Kasumi-1 (cell line): ENCODE measurements at regions not wholly inside any gene's neighbourhood (a gene's known extent, or its start where the extent isn't known, plus 50 kb on each side); places are given as distances from the start of the nearest gene placed in this dataset.
"Not testable (repeated sequence)": the region's sequence is repeated elsewhere in the genome, so short reads cannot be mapped to it uniquely, and the experiment has no call there.

Experiments
- DNase-seq, 2 experiments: peaks; one replicate each; lab custom pipeline; 2025; lab: John Stamatoyannopoulos, UW

DNA sequence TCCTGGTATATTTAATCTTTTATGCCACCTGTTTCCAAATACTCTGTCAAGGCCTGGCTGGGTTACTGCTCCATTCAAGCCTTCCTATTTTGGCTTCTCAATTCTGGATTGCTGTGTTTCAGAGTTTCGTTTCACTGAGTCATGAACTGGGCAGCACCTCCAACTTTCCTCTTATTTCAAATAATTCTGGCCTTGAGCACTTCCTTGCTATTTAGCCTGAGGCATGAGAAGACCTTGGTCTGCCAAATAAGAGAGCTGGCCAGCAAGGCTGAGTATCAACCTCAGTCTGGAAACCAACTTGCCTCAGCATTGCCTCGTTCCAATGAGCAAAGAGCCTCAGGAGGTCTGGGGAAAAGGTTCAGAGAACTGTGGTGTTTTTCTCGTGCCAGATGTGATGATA lies 66.6 kb downstream of the TNFAIP3 start:
- no peak for DNase-seq

DNA sequence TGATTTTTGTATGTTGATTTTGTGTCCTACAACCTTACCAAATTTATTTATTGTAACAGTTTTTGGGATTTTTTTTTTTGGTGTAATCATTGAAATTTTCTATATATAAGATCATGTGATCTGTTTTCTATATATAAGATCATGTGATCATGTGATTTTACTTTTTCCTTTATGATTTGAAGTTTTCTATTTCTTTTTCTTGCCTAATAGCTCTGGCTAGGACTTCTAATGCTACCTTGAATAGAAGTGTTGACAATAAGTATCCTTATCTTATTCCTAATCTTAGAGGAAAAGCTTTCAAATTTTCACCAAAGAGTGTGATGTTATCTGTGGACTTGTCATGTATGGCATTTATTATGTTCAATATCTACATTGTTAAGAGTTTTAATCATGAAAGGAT lies 69.7 kb downstream of the TNFAIP3 start:
- no peak for DNase-seq

DNA sequence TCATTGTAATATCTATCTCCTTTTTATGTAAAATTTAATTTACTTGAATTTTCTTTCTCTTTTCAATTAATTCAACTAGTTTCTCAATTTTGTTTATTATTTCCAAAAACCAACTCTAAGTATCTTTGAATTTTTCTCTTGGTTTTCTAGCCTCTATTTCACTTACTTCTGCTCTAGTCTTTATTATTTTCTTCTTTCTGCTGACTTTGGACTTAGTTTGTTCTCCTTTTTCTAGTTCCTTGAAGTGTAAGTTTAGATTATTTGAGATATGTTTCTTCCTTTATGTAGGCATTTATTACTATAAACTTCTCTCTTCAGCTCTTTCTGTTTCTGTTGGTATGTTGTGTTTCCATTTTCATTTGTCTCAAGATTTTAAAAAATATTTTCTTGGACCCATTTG lies 70.8 kb downstream of the TNFAIP3 start:
- no peak for DNase-seq

DNA sequence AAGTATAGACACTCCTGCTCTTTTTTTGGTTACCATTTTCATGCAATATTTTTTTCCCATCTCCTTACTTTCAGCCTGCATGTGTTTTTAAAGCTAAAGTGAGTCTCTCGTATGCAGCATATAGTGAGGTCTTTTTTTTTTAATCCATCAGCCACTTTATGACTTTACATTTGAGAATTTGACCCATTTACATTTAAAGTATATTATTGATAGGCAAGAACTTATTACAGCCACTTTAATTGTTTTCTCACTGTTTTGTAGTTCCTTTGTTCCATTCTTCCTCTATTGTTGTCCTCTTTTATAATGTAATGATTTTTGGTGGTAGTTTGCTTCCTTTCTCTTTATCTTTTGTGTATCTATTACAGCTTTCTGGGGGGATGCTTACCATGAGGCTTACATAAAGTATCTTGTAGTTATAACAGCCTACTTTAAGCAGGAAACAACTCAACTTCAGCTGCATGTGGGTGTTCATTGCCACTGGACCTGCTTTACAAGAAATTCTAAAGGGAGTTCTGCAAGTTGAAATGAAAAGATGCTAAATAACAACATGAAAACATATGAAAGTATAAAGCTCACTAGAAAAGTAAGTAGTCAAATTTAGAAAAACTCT lies 71.8 kb downstream of the TNFAIP3 start:
- no peak for DNase-seq

DNA sequence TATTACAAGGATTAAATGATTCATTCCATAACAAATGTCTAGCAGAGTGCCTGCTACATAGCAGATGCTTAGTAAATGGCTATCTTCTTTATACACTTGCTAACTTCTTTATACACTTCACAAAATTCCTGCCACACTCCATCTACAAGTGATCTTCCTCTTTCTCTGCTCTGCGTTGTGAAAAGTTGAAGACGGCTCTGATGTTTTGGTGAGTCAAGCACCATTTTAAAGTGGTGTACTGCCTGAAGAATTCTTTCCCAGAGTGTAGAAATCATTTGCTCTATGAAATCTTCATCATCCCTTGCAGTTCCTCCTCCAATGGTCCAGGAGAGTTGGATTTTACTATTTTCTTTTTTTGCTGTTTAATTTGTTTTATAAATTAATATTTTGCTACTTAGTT lies 74.9 kb downstream of the TNFAIP3 start:
- DNase-seq: peak; percentile 3 to 21

DNA sequence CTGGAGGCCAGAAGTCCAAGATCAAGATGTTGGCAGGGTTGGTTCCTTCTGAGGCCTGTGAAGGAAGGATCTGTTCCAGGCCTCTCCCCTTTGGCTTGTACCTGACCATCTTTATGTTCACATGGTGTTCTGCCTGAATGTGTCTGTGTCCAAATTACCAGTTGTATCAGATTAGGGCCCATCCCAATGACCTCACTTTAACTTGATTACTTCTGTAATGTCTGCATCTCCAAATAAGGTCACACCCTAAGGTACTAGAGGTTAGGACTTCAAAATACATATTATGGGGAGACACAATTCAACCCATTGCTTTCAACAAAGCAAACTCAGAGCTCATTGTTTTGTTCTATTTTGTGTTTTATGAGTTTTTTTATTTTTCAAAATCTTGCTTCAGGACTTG lies 75.7 kb downstream of the TNFAIP3 start:
- no peak for DNase-seq

DNA sequence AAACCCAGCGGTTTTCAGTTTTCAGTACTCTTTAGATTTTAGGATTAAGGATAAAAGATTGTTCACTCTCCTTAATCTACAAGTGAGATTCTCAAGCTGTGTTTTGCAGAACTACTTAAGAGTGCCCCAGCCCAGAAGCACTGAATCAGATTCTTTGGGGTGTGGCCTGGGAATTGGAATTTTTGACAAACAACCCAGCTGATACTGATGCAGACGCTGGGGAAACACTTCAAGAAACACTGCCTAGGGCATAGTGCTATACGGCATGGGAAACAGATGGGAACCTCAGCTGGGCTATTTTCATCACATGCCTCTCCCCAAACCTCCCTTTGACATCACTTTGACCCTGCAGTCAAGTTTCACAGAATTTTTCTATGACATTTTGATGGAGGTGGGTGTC lies 77.3 kb downstream of the TNFAIP3 start:
- DNase-seq: not testable (repeated sequence)

DNA sequence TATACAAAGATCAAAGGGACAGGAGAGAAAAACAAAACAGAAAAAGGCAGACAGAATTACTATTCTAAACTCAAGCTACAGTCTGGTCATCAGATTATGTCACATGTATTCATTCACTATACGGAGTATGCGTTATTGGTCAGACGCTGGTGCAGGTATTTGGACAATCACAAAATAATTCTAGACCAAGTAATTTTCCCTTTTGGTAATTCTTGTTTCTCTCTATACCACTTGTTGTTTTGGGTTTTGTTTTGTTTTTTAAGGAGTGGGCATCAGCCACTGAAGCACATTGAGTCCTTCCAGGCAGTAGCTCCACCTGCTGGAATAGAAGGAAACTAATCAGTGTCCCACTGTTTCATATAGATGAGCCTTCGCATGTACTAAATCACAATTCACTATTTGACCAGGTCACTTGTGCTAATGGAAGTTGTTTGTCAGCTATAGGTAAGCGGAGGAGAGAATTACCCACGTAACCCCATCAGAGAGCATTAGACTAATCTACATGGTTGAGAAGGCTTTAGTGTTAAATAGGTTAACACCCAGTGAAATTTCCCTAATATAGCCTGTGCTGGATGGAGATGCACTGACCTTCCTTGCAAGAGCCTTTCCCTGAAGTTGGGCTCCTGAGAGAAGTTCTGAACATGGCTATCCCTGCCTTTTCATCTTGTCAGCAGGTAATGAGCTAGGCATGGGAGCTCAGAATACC lies 77.9 kb downstream of the TNFAIP3 start:
- peak; percentile 43 to 52 for DNase-seq

DNA sequence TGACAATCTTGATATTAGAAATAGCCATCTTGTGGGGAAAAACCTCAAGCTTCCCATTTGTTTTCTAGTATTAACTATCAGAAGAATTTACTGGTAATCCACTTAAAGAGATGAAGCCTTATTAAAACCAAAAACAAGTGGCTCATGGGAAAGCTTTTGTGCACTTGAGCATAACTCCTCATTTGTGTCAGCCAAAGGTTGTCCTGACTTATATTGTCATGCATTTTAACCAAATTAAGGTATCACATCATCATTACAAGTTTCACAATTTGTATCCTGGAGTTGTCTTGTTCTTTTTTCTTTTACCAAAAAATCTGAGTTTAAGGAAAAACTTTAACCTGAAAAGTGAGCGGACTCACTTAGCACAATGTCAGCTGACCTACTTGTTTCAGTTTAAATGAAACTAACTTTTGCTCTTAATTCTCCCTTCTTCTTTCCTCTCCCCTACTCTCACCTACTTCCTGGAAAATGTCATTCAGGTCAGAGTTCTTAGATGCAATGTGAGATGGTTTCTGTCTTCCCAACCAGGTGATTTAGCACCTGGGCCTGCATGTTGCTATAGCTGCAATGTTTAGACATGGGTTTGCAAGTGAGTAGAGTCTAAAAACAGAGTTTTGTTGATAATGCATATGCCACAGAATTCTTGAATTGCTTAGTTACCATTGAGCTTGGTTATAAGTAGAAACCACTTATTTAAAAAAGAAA lies 82.8 kb downstream of the TNFAIP3 start:
- no peak for DNase-seq

DNA sequence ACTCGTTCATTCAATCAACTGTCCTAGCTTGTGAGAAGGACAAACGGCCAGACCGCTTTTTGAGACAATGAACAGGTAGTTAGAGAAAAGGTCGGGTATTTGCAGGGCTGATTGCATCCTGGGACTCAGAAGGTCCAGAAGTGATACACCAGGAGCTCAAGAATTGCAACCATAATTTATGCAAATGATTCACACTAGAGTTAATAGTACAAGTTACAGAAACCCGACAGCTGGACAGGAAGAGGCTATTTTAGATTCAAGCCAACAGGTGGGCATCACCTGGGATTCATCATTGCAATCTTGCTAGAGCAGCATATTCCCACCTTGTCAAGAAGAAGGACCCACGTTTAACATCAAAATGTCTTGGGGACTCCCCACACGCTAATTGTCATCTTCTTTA lies 83.5 kb downstream of the TNFAIP3 start:
- no peak for DNase-seq

DNA sequence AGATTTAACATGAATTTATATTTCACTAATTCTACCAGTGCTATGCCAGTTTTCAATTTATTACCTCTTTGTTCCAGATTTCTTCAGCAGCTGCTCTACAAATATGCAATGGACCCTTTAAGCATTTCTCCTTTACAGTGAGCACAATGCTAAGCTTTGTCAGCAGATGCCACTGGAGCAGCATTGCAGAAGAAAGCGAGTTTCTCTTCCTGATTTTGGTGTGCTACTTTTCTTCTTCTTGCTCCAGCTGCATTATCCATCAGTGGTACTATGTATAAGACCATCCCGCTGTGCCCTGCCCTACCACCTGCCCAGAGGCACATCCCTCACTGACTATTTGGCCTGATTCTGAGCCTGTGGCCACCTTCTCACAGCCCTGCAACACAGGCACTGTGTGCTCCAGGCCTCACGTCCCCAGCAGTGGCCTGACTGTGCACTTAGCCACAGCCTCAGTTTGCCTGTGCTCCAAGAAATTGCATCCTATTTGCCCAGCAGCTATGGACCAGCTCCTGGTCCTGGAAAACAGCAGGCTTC lies 84.1 kb downstream of the TNFAIP3 start:
- no peak for DNase-seq

DNA sequence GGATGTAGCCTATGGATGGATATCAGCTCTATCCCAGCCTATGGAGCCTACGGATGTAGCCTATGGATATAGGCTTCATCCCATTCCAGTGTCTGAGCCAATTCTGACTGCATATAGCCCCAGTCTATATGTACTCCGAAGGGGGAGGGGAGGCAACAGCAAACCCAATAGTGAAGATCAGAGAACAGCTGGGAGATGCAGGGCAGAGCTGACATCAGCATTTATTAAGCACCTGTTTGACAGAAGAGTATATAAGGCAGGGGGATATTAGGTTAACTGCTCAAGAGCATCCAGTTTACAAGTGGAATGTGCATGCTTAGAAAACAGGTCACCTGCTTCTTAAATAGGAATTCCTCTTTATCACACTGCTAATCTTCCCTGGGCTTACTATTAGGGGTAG lies 85.2 kb downstream of the TNFAIP3 start:
- no peak for DNase-seq

DNA sequence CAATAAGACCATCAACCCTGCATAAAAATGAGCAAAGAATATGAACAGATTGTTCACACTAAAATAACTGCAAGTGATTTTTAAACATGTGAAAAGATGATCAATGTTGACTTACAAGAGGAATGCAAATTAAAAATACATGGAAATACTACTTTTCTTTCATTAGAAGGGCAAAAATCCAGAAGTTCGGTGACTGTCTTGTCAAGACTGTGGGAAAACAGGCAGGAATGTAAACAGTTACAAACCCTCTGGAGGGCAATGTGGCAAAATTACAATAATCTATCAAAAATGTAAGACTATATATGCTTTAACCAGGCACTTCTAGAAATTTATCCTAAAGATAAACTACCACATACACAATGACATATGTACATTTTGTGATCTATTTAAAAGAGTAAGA lies 86.7 kb downstream of the TNFAIP3 start:
- DNase-seq: no peak

DNA sequence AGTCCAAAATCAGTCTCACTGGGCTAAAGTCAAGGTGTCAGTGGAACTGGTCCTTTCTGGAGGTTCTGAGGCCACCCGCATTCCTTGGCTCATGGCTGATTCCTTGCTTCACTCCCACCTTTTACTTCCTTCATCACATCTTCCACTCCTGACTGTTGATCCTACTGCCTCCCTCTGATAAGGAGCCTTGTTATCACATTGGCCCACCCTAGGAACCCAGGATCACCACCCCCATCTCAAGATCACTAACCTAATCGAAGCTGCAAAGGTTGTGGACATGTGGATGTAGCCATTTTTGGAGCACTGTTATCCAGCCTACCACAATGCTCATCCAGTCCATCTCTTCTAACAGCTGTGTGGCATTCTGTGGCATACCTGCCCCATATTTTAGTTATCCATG lies 87.2 kb downstream of the TNFAIP3 start:
- no peak for DNase-seq

DNA sequence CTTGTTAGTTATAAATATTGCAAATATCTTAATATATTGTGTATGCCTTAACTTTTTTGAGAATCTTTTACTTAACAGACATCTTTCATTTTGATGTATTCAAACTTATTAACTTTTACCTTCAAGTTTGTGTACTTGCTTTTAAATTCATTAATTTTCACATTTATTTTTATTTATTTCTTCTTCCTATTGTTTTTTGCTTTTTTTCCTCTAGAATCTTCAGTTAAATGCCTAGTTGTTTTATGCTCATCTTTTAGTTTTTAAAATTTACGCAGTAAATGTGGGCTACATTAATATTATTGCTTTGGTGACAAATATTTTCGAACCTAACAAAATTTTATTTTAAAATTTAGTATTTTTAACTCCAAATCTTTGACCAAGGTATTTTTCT lies 89.0 kb downstream of the TNFAIP3 start:
- DNase-seq: no peak

DNA sequence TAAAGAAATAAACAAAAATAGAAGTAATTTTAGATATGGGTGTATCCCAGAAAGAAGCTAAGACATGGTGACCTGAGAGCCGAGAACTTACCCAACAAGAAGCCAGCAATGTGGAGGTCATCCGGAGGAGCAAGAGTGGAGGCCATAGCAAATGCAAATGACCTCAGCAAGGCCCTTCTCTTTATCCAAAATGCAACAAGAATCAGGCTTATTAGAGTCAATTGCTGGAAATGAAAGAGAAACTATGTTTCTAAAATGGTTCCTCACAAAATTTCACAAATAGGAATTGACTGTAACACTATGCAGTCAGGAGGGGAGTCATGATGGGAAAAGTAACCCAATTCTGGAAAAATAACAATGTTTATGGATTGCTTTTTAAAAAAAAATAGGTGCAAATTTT lies 90.4 kb downstream of the TNFAIP3 start:
- no peak for DNase-seq

DNA sequence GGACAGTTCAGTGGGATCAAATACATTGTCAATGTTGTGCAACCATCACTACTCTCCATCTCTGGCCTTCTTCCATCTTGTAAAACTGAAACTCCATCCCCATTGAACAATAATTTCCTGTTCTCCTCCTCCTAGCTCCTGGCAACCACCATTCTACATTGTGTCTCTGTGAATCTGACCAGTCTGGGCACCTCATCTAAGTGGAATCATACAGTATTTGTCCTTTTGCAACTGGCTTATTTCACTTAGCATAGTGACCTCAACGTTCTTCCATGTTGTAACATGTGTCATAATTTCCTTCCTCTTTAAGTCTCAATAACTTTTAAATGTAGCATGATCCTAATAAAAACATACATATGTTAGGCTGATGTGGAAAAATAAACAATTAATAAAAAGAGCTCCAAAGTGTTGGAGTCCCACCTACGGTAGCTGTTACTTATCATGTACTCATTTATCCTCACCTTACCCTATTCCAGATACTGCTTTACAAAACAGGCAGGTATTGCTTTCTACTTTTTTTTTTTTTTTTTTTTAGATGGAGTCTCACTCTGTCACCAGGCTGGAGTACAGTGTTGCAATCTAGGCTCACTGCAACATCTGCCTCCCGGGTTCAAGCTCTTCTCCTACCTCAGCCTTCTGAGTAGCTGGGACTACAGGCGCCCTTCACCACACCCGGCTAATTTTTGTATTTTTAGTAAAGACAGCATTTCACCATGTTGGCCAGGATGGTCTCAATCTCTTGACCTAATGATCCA lies 91.9 kb downstream of the TNFAIP3 start:
- peak; percentile 68 to 79 for DNase-seq

DNA sequence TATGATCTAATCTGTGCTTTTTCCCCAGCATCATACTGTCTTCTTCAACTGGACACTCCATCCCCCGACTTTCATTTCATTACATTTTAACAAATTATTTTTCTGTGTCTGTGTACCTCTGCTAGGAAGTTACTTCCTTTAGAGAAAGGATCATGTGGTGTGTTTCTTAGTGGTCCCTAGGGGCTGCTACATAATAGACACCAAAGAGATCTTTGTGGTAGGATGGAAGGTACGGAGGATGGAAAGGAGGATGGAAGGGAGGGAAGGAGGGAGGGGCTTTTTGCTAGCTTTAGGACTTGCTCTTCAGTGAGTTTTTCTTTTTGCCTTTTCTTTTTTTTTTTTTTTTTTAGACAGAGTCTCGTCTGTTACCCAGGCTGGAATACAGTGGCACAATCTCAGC lies 95.7 kb downstream of the TNFAIP3 start:
- DNase-seq: no peak

DNA sequence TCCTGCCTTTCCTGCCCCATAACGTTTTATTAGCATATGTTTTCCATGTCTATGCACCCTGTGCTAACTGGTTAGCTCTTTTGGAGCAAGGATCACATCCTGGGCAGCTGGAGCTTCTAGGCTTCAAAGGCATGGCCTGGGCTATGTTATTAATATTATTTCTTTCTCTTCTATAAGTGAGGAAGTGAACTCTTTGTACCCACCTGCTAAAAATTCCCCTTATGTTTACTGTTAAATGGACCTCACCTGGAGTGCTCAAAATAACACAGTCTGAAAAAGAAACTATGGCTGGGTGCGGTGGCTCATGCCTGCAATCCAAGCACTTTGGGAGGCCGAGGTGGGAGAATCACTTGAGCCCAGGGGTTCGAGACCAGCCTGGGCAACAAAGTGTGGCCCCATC lies 97.8 kb downstream of the TNFAIP3 start:
- no peak for DNase-seq

DNA sequence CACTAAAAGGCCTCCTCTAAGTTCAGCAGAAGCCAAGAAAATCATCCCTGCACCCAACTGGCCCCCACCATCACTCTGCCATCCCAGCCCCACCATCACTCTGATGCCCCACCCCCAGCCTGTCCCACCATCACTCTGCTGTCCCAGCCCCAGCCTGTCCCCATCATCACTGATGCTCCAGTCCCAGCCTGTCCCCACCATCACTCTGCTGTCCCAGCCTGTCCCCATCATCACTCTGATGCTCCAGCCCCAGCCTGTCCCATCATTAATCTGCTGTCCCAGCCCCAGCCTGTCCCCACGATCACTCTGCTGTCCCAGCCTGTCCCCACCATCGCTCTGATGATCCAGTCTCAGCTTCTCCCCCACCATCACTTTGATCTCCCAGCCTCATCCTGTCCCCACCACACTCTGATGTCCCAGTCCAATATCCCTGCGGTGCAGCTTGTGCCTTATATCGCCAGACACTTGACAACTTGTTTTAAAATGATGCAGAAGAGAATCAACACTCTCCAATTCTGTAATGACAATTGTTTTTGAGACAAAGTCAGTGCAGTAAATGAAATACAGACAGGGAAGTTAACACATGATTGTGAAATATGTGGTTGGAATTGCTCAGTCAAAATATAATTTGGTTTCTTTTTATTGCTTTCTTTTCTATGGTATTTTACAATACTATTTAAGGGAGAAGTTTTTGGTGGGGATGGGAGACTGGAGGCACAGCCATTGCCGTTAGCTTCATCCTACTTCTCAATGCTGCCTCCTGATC lies 100.8 kb downstream of the TNFAIP3 start:
- DNase-seq: peak; percentile 65 to 77

DNA sequence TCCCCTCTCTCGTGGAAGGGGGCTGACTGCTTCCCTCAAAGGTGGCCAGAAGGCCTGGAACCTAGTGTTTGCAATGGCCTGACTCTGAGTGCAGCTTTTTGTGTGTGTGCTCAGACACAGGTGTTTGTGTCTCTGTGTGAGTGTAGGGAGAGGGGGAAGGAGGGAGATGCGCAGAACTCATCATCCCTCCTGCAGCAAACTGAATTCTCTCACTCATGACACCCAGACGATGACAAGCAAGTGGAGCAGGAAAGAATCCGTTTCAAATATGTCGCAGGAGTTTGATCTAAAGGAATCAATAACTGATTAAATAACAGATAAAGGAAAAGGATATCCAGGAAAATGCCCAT lies 101.4 kb downstream of the TNFAIP3 start:
- peak in 1 of 2 experiments; percentile 38 for DNase-seq

DNA sequence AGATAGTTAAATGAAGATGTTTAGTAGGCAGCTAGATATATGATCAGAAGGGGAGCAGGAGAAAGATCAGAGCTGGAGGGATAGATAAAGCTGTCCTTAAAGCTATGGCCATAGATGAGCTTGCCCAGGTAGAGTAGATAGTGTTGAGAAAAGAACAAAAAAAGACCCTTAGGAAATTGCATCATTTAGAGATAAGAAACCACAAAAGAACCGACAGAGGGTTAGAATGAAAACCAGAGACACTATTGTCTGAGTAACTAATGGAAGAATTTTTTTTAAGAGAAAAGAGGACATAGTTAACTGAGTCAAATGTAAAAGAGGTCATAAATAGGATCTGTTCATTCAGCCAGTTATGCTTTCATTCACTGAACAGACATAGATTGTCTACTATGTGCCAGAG lies 101.8 kb downstream of the TNFAIP3 start:
- peak; percentile 28 to 34 for DNase-seq
